Kidney glomerular epithelial cell (primary cell): ENCODE measurements at regions not wholly inside any gene's neighbourhood (a gene's known extent, or its start where the extent isn't known, plus 50 kb on each side); places are given as distances from the start of the nearest gene placed in this dataset.

ENCODE experiments used
- DNase-seq: peaks from one replicate; lab custom pipeline; 2025; lab: John Stamatoyannopoulos, UW

DNA sequence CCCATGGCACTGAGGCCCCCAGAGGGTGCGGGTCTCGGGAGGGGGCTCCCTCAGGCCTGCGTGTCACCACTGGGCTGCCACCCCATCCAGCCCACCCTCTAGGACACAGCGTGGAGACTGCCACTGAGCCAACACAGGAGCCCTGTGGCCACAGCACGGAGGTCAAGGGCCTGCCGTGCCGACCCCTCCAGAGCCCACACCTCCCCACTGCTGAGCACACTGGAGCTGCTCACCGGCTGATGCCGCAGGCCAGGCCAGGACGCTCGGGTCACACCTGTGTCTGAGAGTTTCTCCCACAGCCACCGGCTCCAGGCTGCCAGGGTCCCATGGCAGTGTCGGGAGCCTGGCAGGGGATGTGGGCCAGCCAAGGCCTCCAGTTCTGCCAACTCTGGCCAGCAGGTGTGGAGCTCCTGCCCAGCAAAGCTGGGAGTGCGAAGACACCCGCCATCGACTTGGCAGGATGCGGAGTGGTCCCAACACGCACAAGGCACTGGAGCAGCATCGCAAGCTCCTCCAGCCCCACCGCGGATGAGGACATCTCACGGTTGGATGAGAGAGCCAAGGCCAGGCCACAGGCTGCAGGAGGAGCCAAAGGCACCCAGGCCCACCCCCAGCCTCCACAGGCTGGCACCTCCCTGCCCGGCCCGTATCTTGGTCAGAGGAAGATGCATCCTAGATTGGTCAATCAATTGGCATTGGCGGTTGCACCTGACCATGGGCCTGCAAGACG, 187.1 kb downstream of the BRD1 start:
- DNase-seq, result no peak

DNA sequence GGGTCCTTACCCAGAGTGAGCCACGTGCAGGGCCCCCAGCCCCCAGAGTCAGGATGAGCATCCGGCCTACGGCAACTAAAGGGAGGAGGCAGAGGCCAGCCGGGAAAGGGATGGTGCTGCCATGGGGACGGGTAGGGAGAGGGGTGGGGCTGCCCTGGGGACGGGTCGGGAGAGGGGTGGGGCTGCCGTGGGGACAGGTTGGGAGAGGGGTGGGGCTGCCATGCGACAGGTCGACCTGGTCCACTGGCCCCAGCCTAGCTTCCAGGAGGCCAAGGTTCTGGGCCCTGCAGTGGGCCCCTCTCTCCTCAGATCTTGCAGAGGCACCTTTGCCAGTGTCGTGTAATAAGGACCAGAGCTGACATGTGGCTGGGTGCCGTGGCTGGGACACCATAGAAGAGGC, 187.7 kb downstream of the BRD1 start:
- DNase-seq, result no peak

DNA sequence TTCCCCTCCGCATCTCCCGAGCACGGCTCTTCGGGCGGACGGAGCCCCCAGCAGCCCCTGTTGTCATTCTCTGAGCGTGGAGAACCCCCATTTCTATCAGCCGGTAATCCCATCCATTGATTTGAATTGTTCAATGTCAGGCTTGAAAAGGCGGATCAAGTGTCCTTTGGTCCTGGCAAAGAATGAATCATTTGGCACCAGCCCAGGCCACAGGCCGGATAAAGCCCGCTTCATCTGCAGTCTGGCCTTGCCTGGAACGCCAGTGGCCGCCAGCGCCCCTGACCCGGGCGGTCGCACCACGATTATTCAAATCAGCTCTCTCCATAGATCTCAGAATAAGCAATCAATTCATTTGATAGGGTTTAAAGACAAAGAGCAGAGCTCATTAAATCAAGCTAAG, 188.9 kb downstream of the BRD1 start:
- DNase-seq, result no peak

DNA sequence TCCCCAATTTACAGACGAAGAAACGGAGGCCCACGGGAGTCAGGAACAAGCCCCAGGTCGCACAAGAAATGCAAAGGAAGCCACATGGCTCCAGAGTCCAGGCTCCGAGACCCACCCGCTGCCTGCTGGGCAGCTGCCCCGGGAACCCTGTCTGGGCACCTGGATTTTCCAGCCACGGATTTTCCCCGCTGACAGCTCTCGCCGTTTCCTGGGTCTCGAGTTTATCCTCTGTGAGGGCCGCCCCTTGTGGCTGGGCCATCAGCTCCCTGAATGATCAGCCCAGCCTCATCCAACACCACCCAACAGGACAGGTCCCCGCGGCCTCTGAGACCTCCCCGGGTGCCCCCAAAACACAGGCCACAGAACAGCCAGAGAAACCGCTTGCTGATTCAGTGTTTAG, 189.7 kb downstream of the BRD1 start:
- DNase-seq, result no peak

DNA sequence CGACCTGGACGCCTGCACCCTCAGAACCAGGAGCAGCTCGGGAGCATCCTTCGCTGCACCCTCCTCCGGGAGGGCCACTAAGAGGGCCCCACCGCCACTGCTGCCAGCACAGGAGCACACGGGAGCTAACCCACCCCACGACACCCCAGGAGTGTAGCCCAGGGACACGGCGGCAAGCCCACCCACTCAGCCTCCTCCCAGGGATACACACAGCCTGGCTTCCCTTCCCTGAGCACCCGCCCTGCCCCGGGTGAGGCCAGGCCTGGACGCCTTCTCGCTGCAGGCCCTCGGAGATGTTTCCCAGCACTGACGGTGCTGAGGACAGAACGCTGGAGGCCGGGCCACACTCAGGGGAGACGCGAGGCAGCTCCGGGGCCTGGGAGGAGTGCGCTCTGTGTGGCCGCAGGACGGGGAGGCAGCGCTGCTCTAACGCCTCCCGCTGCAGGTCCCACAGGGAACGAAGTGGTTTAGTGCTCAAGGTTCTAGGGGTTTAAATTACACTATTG, 190.4 kb downstream of the BRD1 start:
- DNase-seq, result no peak

DNA sequence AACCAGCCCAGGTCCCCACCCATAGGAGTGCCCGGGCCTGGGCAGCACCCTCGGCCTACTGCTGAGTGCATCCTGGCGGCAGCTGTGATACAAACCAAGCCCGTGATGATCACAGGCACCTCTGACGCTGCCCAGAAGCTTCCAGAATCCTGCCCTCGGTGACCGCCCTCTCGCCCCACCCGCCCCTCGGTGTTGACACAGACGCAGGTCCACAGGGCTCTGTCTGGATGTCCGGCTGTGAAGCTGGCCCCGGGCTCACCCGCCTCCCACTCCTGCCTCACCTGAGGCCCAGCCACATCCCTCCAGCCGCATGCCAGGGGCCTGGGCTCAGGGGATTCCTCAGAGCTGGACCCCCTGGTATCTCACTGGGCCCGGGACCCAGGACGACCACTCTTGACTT, 191.0 kb downstream of the BRD1 start:
- DNase-seq, result no peak

DNA sequence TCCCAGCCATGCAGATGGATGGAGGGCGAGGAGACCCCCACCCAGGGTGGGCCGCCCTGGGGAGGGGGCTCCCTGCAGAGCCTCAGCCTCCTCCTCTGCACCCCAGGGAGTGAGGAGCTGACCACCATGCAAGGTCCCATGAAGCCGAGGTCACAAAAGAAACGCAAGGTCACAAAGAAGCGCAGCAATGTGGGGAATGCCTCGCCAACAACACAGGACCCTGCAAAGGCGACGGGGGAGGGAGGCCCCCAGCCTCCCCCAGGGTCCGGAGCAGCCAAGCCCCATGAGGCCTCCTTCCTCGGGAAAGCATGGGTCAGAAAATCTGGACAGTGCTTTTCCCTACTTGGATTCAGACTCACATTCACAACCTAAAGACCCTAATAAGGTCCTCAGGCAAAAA, 191.5 kb downstream of the BRD1 start:
- no peak for DNase-seq

DNA sequence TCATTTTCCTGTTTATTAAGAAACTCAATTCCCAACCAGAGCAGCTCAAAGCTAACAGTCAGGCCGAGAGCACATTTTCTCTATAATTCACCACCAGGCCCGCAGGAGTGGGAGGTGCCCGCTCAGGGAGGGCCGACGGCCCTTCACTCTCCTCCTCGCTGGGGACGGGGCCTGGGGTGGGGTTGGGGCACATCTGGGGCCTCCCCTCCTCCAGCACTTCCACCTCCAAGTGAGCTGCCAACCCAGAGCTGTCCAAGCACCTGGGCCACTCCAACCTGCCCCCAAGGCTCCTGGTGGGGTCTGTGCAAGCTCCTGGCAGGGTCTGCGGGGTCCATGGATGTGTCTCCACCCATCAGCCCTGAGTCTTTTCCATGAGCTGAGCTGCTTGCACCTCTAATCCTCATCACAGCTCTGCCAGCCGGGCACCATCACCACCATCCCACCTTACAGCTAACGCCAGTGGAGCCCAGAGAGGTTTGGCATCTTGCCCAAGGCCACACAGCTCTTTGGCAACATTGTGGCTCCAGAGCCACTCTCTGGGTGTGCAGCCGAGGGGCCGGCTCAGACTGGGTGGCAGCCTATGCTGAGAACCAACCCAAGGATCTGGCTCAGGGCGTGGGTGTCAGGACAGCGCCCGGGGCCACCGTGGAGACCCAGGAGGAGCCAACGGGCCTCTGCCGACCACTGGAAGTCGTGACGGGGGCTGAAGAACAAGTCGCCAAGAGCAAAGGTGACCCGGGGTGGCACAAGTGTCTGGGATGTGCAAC, 193.5 kb downstream of the BRD1 start:
- no peak for DNase-seq

DNA sequence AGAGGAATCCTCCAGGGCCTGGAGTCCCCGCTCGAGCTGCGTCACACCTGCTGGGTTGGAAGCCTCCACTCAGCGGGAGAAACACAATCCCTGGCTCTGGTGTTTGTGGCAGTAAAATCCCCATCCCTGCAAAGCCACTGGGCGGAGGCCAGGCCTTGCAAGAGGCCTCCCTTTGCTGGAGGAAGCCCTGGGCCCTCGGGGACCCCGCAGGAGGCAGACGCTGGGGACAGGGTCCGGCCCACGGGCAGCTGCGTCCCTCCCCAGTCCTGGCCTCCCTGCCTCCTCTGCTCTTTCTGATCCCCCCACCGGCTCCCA, 194.7 kb downstream of the BRD1 start:
- no peak for DNase-seq

DNA sequence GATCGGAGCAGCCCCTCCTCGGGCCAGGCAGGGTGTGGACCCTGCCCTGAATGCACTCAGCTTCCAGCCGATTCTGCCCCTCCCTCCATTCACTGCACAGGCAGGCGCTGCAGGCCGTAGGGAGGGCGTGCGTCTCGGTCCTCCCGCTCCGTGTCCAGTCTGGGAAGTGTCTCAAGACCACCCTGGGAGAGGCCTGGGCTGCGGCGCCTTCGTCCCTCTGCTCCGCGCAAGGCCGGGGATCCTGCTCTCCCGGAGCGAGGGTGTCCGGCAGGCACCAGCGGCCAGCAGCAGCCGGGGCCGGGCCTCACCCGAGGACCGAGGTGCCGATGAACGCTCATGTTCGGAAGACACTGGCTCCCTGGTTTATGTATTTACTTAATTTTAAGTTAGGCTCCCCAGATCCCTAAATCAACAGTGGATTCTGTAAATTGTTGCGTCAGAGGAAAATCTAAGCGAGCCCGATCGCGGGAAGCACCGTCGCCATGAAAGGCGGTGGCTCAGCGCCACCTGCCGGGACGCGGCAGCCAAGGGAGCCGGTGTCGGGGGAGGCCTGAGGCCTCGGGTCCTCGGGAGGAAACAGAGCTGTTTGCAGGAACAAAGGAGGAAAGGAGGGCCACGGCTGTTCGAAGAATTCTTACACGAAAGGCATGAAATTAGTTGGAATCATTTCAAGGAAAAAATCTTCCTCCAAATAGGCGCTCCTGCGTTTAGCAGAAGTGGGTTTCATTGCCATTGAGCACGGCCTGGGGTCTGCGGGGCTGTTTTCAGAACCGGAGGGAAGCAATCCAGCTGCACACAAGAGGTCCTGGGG, 195.3 kb downstream of the BRD1 start:
- DNase-seq, result peak; percentile 44

DNA sequence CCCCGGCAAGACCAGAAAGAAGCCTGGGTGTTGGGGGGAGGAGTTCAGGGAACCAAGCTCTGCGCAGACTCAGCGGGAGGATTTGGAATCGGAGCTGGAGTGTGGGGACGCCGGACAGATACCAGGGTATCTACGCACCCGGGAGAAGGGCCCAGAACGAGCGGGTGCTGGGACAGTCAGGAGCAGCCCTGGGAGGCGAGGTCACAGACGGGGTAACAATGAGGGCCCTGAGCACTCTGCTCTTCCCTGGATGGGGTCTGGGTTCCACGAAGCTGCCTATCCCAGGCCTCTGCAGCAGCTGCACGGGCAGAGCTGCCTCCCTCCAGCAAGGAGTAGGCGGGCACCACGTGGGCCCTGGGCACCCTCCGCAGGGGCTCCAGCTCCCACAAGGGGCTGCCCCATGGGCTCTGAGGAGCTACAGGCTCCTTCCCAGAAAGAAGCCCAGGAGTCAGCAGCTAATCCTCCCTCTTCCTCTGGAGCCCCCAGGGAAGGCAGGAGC, 197.2 kb downstream of the BRD1 start:
- no peak for DNase-seq

DNA sequence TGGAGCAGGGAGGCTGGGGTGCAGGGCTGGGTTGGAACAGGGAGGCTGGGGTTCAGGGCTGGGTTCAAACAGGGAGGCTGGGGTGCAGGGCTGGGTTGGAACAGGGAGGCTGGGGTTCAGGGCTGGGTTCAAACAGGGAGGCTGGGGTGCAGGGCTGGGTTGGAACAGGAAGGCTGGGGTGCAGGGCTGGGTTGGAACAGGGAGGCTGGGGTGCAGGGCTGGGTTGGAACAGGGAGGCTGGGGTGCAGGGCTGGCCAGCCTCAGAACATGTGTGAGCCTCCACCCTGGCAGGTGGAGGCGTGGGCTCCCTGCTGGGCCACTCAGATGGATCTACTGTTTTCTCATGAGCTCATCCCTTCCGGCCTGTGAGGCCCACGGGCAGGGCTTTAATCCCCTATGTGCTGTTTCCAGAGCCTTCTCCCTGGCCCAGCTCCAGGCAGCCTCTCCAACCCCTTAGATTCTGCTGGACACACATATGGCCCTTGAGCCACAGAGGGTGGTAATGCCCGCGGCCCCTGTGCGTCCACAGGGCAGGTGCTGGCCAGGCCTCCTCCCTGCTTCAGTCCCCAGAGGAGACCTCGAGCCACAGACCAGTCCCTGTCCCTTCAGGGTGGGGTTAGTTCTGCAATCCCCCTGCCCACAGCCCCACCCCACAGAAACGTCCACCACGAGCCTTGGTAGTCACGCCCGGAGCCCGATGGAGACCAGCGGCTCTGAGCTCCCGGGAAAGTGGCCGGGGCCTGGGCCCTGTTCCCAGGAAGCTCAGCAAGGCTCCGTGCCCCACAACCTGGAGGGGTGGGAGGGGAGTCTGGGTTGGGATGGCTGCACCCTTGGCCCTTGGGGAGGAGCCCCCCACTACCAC, 197.9 kb downstream of the BRD1 start:
- DNase-seq, result no peak

DNA sequence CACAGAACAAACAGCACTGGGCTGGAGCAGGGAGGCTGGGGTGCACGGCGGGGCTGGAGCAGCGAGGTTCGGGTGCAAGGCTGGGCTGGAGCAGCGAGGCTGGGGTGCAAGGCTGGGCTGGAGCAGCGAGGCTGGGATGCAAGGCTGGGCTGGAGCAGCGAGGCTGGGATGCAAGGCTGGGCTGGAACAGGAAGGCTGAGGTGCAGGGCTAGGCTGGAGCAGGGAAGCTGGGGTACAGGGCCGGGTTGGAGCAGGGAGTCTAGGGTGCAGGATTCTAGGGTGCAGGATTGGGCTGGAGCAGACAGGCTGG, 198.5 kb downstream of the BRD1 start:
- no peak for DNase-seq

DNA sequence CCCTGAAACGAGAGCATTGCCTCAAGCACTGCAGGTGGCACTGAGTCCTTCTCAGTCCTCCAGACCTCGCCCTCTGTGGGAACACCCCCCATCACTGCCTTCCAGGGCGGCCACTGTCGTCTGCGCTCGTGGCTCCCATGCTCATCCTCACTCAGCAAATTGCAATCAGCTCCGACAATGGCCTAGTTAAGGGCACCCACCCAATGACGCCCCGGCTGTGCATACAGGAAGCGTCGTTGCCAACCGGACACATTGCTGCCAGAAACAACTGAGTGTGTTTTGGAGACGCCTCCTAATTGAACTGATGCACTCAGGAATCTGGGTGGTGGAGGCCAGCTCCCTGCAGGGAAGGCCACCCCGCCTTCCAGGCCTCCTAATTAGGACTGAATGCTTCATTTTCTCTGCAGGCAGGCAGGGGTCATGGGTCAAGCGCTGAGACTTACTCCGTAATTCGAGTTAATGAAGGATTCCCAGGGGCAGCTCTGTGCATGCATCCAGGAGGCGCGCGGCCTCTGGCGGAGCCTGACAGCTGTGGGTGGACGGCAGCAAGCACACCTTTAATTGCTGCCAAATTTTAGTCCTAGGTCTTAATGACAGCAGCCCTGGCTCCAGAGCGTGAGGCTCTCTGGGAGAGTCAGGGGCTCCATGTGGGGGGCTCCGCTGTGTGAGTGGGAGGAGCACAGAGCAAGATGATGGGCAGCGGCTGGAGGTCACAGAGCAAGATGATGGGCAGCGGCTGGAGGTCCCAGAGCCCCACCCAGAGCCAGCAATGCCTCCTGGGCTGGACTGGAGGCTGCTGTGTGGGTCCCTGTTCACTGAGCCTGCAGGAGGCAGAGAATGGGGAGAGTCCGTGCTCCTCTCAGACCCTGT, 199.0 kb downstream of the BRD1 start:
- DNase-seq, result no peak

DNA sequence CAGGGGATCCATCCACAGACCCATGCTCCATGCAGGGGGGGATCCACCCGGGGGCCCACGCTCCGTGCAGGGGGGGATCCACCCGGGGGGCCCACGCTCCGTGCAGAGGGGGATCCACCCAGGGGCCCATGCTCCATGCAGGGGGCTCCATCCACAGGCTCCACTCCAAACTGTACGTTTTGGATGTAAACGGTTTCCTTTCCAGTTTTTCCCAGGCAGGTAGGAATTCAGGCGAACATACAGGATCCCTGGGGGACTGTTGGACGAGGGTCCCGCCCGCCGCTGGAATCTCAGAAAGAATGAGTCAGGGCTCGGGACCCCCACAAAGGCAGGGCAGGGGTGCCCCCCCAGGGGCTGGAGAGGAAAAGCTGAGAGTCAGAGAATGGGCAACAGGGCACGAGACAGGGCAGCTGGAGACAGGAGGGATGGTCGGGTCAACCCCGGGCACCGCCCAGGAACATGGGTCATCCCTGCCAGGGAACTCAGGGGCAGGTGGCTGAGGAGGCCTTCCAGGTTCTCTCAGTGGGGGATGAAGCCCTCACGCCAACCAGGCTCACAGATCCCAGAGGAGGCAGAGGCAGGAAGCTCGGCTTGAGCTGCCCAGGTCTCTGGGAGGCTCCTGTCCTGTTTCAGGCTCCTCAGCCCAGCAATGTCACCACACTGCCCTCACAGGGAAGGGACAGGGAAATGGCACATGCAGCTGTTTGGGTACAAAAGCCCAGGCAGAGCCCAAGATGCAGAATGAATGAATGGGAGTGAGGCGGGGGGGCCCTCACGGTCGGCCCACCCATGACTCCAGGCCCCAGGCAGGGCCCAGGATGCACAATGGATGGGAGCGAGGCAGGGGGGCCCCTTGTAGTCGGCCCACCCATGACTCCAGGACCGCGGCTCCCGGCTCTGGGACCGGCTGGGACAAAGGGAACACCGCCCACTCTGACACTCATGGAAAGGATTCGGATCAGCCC, 200.2 kb downstream of the BRD1 start:
- DNase-seq, result no peak

DNA sequence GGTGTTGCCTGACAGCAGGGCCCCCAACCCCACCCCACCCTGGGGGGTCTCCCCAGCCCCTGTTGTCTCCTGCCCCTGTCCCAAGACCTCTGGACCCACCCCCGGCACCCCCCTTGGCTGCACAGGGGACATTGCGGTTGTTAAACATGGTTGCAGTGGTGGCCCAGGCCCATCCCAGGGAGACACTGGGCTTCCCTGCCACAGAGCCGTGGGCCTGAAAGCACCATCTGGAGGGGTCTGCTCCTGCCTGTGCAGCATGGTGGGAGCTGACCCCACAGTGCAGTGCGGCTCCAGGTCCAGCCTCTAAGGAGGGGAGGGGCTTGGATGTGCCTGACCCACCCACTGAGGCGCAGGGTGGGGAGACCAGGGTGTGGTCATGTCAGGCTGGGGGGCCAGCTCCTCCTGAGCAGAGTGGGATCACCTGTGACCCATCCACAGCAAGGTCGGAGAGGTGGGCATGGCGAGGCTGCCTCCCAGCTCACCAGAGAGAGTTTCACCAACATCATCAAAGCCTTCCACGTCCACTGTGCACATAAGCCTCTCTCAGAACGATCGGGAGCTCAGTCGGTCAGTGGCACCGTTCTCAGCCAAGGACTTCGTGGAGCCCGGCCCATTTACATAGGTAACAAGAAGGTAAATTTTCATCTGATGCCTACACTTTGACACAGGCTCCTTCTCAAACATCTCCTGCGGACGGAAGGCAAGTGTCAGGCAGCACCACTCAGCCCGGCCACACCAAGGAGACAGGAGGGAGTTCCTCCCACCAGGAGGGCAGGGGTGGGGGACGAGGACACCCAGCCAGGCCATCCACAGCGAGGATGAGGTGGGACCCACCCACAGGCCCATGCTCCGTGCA, 201.1 kb downstream of the BRD1 start:
- no peak for DNase-seq

DNA sequence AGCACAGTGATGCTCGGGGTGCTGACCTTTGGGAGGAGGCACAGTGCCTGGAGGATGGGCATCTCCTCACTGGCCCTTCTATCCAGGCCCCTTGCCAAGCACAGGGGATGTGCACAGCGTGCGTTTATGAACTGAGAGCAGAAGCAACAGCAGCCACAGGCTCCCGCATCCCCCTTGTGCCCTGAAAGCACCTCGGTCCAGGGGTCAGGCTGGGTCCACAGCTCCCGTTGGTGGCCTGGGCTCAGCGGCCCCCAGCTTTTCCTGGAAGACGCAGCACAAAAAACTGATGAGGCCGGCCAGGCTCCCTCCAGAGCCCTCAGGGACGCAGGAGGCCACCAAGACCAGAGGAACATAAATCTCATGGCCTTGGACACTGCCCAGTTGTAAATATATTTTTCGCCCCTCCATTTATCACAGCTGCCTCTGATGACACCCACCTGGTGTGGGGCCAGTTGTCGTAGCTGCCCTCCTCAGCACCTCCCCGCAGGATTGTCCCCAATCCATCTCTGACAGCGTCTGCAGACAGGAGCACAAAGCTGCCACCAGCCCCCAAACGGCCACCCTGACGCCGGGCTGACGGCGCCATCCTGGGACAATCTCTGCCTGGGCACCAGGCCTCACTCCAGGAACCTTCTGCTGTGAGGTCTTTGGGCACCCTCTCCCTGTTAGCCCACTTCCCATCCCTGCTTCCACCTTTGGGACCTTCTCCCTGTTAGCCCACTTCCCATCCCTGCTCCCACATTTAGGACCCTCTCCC, 203.1 kb downstream of the BRD1 start:
- DNase-seq, result no peak

DNA sequence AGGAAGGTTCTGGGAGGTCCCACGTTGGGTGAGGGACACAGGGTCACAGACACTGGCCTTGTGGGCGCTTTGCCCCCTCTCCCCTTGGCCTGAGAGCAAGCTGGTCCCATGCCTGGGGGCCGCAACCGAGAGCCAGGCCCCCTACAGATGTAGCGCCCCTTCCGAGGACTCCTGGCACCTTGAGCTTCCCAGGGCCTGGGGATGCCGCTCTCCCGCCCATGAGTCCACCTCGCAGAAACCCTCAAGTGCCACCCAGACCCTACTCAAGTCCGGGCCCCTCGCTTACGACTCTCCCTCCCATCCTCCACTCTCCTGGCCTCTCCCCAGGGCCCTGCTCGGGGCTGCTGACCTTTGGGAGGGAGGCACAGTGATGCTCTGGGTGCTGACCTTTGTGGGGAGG, 204.0 kb downstream of the BRD1 start:
- no peak for DNase-seq
